SKM-1 (cell line): ENCODE measurements at regions not wholly inside any gene's neighbourhood (a gene's known extent, or its start where the extent isn't known, plus 50 kb on each side); places are given as distances from the start of the nearest gene placed in this dataset.
"Not testable (repeated sequence)": the region's sequence is repeated elsewhere in the genome, so short reads cannot be mapped to it uniquely, and the experiment has no call there.

Experiments
- DNase-seq: peaks from one replicate; lab custom pipeline; 2025; ENCODE audit not compliant: unreplicated experiment; lab: John Stamatoyannopoulos, UW

- no peak for DNase-seq
These were observed 159.8 kb downstream of the DPY19L2 start for GRCh38 chr12:63508543-63508942.

GRCh38 chr12:63499567-63499966 lies 168.7 kb downstream of the DPY19L2 start:
- DNase-seq = no peak

DNA sequence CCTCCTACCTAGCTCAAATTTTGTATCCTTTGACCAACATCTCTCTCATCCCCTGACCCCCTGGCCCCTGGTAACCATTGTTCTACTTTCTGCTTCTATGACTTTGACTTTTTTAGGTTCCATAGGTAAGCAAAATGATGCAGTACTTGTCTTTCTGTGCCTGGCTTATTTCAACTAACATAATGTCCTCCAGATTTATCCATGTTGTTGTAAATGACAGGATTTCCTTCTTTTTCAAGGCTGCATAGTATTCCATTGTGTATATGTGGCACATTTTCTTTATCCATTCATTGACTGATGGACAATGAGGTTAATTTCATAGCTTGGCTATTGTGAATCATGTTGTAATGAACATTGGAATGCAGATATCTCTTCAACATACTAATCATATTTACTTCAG lies 170.1 kb downstream of the DPY19L2 start:
- no peak for DNase-seq

DNA sequence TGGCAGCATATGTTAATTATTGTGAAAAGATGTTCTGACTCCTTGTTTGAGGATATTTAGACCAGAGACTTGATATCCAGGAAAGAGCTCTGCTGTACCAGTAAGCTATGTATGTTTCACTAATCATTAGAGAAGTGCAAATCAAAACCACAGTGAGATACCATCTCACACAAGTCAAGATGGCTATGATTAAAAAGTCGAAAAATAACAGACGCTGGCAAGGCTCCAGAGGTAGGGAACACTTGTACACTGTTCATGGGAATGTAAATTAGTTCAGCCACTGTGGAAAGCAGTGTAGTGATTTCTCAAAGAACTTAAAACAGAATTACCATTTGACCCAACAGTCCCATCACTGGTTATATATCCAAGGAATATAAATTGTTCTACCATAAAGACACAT lies 171.6 kb downstream of the DPY19L2 start:
- DNase-seq = no peak

- no peak for DNase-seq
These were observed 172.3 kb downstream of the DPY19L2 start for GRCh38 chr12:63495974-63496373.

DNA sequence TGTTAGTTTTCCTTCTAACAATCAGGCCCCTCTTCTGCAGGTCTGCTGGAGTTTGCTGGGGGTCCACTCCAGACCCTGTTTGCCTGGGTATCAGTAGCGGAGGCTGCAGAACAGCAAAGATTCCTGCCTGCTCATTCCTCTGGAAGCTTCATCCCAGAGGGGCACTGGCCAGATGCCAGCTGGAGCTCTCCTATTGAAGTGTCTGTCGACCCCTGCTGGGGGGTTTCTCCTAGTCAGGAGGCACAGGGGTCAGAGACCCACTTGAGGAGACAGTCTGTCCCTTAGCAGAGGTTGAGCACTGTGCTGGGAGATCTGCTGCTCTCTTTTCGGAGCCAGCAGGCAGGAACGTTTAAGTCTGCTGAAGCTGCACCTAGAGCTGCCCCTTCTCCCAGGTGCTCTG lies 174.9 kb downstream of the DPY19L2 start:
- DNase-seq = not testable (repeated sequence)

- DNase-seq = no peak
These were observed 188.1 kb downstream of the DPY19L2 start for GRCh38 chr12:63480186-63480585.

DNA sequence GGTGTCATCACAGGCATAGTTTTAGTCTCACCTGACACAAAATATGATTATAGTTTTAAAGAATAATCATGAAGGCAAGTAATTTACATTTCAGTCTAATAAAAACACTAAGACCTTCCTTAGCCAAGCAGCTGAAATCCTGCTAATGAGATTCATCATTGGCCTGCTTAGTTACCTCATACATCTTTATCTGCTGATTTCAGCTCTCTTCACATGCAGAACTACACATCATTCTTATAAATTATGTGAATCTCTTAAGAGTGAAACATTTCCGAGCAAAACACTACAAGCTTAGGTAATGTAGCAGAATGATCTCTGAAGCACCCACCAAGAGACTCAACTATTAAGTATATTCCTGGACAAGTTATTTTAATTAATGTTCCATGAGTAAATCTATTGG lies 198.1 kb downstream of the DPY19L2 start:
- no peak for DNase-seq

DNA sequence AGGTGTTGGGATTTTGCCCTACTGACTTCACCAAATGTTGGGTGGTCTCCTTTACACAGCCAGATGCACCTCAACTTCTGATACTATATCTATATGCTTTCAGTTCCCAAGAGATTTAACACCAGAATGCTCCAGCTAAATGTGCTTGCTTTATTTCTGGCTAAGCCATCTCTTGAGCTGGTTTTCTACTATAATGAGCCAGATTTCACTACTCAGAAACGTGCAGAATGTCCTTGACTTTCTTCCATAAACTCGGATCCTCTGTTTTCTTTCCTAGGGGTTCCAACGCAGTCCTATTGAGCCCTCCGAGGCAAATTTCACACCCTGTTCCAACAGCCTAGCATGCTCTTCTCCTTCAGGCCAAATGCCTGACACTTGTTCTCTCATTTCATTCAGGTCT lies 200.3 kb downstream of the DPY19L2 start:
- DNase-seq = no peak

DNA sequence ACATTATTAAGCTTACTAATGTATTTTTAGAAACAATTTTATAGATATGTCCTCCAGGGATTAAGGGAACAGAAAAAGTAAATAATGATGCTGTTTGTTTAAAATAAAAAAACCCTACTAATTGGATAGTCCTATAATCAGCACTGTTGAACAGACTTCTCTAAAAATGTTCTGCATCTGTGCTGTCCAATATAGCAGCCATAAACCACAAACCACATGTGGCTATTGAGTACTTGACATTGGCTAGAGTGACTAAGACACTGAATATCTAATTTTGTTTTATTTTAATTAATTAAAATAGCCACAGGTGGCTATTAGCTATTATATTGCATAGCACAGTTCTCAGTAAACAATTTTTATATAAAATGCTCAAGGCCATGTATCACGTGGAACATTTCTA lies 210.4 kb downstream of the DPY19L2 start:
- DNase-seq = no peak

DNA sequence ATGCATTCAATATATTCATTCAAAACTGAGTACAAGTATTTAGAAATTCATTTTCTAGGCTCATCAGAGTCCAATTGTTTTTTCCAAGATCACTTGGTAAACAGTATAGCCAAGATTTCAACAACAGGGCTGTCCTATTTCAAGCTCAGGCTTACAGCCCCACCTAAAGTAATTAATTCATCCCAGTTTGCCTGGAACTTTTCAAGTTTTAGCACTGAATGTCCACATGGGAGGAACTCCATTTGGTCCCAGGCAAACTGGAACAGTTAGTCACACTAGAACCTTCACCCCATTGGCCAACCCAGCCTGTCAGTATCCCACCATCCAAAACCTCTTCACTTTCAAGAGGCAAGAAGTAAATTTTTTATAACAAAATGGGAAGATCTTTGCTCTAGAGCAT lies 210.9 kb downstream of the DPY19L2 start:
- no peak for DNase-seq

DNA sequence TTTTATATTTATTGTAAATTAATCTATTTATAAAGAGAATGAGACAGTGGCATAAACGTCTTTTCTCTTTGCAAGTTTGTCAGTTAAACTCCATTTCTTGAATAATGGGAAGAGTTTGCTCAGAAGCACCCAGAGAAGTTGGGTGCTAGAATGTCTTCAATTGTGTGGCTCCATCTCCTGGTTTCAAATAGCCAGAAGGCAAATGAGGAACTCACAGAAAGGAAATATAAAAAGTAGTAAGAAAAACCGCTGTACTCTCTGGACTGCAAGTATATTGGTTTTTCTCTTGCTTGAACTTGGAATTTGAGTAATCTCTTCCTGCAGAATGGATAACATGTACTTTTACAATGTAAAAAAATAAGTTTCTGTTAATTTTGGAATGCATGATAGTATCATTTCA lies 217.5 kb downstream of the DPY19L2 start:
- DNase-seq = no peak

DNA sequence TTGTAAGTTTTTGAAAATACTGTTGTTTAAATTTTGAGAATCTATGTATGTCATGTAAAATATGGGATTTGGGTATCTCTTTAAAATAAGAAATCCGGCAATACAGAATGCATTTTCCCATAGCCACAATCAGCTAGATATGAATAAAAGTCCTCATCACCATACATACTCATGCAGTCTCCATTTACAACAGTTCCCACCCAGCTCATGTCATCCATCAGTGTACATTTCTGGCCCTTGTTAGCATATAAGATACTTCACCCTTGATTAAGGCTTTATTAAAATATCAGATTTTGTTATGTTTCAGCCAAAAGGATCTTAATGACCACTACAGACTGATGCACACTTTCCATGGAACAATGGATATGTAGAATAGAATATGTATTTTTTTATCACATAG lies 218.0 kb downstream of the DPY19L2 start:
- DNase-seq = no peak

DNA sequence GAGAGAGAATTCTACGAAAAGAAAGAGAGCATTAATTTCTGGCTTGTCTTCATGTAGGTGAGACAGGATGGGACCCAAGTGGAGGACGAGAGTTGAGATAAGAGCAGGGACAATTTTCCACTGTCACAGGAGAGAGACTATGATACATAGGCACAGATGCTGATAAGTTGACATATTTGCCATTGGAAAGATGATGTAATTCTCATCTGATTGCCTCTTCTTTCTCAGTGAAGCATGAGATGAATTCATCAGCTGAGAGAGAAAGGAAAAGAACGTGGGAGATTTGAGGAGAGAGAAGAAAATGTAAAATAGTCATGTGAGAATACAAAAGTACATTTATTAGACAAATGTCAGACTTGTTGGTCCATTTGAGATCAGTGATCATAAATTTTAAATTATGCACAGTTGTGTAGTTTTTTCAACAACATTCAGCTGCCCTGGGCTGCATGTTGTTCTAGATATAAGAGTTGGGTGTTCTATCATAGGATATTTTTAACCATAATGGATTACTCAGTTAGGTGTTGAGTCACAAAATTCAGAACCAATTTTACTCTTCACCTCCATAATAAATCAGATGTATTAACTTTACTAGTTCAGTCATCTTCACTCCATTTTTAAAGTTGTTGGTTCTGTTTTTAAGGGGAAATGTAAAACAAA lies 222.9 kb downstream of the DPY19L2 start:
- no peak for DNase-seq

- no peak for DNase-seq
These were observed 228.2 kb downstream of the DPY19L2 start for GRCh38 chr12:63440048-63440447.

DNA sequence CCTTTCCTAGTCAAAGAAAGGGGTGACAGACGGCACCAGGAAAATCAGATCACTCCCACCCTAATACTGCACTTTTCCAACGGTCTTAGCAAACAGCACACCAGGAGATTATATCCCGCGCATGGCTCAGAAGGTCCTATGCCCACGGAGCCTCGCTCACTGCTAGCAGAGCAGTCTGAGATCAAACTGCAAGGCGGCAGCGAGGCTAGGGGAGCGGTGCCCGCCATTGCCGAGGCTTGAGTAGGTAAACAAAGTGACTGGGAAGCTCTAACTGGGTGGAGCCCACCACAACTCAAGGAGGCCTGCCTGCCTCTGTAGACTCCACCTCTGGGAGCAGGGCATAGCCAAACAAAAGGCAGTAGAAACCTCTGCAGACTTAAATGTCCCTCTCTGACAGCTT lies 233.9 kb downstream of the DPY19L2 start:
- not testable (repeated sequence) for DNase-seq

DNA sequence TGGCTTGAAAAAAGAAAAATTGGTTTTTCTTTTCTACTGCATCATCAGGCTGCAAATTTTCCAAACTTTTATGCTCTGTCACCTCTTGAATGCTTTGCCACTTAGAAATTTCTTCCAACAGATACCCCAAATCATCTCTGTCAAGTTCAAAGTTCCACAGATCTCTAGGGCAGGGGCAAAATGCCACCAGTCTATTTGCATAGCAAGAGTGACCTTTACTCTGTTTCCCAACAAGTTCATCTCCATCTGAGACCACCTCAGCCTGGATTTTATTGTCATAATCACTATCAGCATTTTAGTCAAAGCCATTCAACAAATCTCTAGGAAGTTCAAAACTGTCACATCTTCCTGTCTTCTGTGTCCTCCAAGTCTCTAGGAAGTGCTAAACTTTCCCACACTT lies 240.3 kb downstream of the DPY19L2 start:
- DNase-seq = not testable (repeated sequence)

GRCh38 chr12:63427029-63427428 lies 241.3 kb downstream of the DPY19L2 start:
- not testable (repeated sequence) for DNase-seq

GRCh38 chr12:63424671-63425070 lies 243.6 kb downstream of the DPY19L2 start:
- DNase-seq = no peak

GRCh38 chr12:63423839-63424238 lies 244.5 kb downstream of the DPY19L2 start:
- DNase-seq = no peak

GRCh38 chr12:63420206-63420644 lies 248.1 kb downstream of the DPY19L2 start:
- peak; percentile 0 for DNase-seq

GRCh38 chr12:63419154-63419553 lies 249.1 kb downstream of the DPY19L2 start:
- DNase-seq = no peak

DNA sequence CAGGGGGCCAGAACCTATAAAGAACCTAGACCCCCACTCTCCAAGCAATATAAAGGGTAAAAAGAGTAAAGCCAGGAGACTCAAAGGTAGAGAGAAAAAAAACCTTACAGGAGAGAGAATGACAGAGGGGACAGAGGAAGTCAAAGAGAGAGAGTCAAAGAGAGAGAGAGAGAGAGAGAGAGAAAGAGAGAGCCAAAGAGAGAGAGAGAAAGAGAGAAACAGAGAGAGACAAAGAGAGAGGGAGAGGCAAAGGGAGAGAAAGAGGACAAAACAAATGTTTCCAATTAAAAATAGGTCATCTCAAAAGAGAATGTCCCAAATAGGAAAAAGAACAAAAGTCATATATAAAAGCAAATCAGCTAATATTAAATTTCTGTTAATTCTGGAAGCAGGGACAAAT lies 251.5 kb downstream of the DPY19L2 start:
- DNase-seq = no peak
